Stimulated activated CD8-positive, alpha-beta memory T cell treated with anti-CD3 and anti-CD28 coated beads, Interleukin-15, amount 100 ng/mL, for 24 hours (primary cell): ENCODE measurements at regions not wholly inside any gene's neighbourhood (a gene's known extent, or its start where the extent isn't known, plus 50 kb on each side); places are given as distances from the start of the nearest gene placed in this dataset.
"Not testable (repeated sequence)": the region's sequence is repeated elsewhere in the genome, so short reads cannot be mapped to it uniquely, and the experiment has no call there.

Source experiments
- DNase-seq: peaks from one replicate; pipeline ENCODE4 v3.0.0-alpha.2; 2020; ENCODE audit warnings: low read depth

GRCh38 chr10:30763918-30764317, 134.4 kb upstream of the LYZL2 start:
- DNase-seq, result no peak

GRCh38 chr10:30762620-30763019, 133.1 kb upstream of the LYZL2 start:
- DNase-seq, result no peak

- DNase-seq, result no peak
These were observed 129.9 kb upstream of the LYZL2 start for GRCh38 chr10:30759423-30759822.

GRCh38 chr10:30758338-30758737, 128.8 kb upstream of the LYZL2 start:
- no peak for DNase-seq

- DNase-seq, result no peak
These were observed 127.3 kb upstream of the LYZL2 start for GRCh38 chr10:30756896-30757295.

- no peak for DNase-seq
These were observed 126.6 kb upstream of the LYZL2 start for GRCh38 chr10:30756151-30756550.

- DNase-seq, result no peak
These were observed 125.9 kb upstream of the LYZL2 start for GRCh38 chr10:30755441-30755953.

- no peak for DNase-seq
These were observed 122.9 kb upstream of the LYZL2 start for GRCh38 chr10:30752481-30752881.

- no peak for DNase-seq
These were observed 122.3 kb upstream of the LYZL2 start for GRCh38 chr10:30751678-30752331.

GRCh38 chr10:30750971-30751677, 121.6 kb upstream of the LYZL2 start:
- no peak for DNase-seq

GRCh38 chr10:30749385-30749784, 119.8 kb upstream of the LYZL2 start:
- DNase-seq, result no peak

- DNase-seq, result no peak
These were observed 118.8 kb upstream of the LYZL2 start for GRCh38 chr10:30748152-30748973.

GRCh38 chr10:30747633-30748032, 118.1 kb upstream of the LYZL2 start:
- DNase-seq, result no peak

- no peak for DNase-seq
These were observed 116.4 kb upstream of the LYZL2 start for GRCh38 chr10:30745953-30746352.

GRCh38 chr10:30744106-30744505, 114.6 kb upstream of the LYZL2 start:
- DNase-seq, result no peak

- DNase-seq, result no peak
These were observed 114.0 kb upstream of the LYZL2 start for GRCh38 chr10:30743586-30743985.

- no peak for DNase-seq
These were observed 112.9 kb upstream of the LYZL2 start for GRCh38 chr10:30742471-30742870.

- DNase-seq, result not testable (repeated sequence)
These were observed 111.2 kb upstream of the LYZL2 start for GRCh38 chr10:30740774-30741173.

- no peak for DNase-seq
These were observed 108.9 kb upstream of the LYZL2 start for GRCh38 chr10:30738416-30738815.

- DNase-seq, result no peak
These were observed 108.4 kb upstream of the LYZL2 start for GRCh38 chr10:30737931-30738391.

- no peak for DNase-seq
These were observed 107.2 kb upstream of the LYZL2 start for GRCh38 chr10:30736685-30737232.

GRCh38 chr10:30734901-30735300, 105.3 kb upstream of the LYZL2 start:
- no peak for DNase-seq
